ENCODE measurements at regions not wholly inside any gene's neighbourhood (a gene's known extent, or its start where the extent isn't known, plus 50 kb on each side); places are given as distances from the start of the nearest gene placed in this dataset.

- H3K36me3 ChIP-seq (replicated peaks in 1 of 2; ENCODE audit: control insufficient read depth in 1 of 2, insufficient read depth in 2 of 2, low read length in 2 of 2) = no peaks in the 10 kb centered on the region
- DNase-seq (ENCODE audit: low spot score) (no peak), ATAC-seq (no peak), FAIRE-seq (no peak)
- no peak overlapping the region for H2AFZ ChIP-seq (ENCODE audit: low read length)
- intact Hi-C loops (cut with micrococcal nuclease; ENCODE audit: unreplicated experiment) (no loop called here), in situ Hi-C loops (cut with HindIII; ENCODE audit: extremely low pct_ligation_motif_present, low pct_unique_long_range_greater_than_20kb) (no loop called here)
- ChIA-PET CTCF (ENCODE audit: low intra/inter-chr PET ratio, low total read pairs) (no interaction called here), POLR2A (no interaction called here)
- 1% methylated on average over 2 of the region's 2 CpGs for WGBS (ENCODE audit: low lambda C conversion rate)
- H3K4me1 ChIP-seq (ENCODE audit: insufficient read depth, low read length) = no peaks in the 10 kb centered on the region
- H3K27me3 ChIP-seq (ENCODE audit: control insufficient read depth in 1 of 2, insufficient read depth in 2 of 2, low read length in 2 of 2) = no peaks in the 10 kb centered on the region
- H3K9ac ChIP-seq (ENCODE audit: insufficient read depth, low read depth, low read length) = no peak overlapping the region
- H3K27ac ChIP-seq (ENCODE audit: extremely low read length, insufficient read depth, low read length) = no peak overlapping the region
- H3K4me2 ChIP-seq (ENCODE audit: low read depth, low read length) = no peak overlapping the region
- 0 out of 6 replicates have a peak overlapping the region, but pooled peaks of 1 of the 3 experiments have one; percentile 16 for H3K4me3 ChIP-seq (replicated peaks in 1 of 3; ENCODE audit: insufficient read depth in 1 of 3, low read depth in 2 of 3, low read length in 3 of 3)
- no peaks in the 10 kb centered on the region for H4K20me1 ChIP-seq (ENCODE audit: insufficient read depth, low read length)
- BruUV-seq (replicated peaks) = no TSS peak
- no peaks in the 10 kb centered on the region for H3K79me2 ChIP-seq (ENCODE audit: insufficient read depth, low read length)
- peaks cover 27% of the 10 kb centered on the region for H3K9me3 ChIP-seq (ENCODE audit: low read length)
- TF ChIP-seq FUBP1 (CRISPR knock-in tag; IDR thresholded peaks at IDR 0.05; ENCODE audit: borderline replicate concordance) (no peak), MYNN (CRISPR knock-in tag; IDR thresholded peaks at IDR 0.05; ENCODE audit: low read depth) (no peak), ZNF503 (CRISPR knock-in tag; IDR thresholded peaks at IDR 0.05) (no peak), MYC (CRISPR knock-in tag; IDR thresholded peaks at IDR 0.05; ENCODE audit: borderline replicate concordance) (no peak), ATRX (CRISPR knock-in tag; IDR thresholded peaks at IDR 0.05; ENCODE audit: borderline replicate concordance) (no peak), NR2F1 (CRISPR knock-in tag; IDR thresholded peaks at IDR 0.05) (no peak), MED1 (CRISPR knock-in tag; IDR thresholded peaks at IDR 0.05) (no peak), ZHX2 (IDR thresholded peaks at IDR 0.05; ENCODE audit: low read depth) (no peak), ZHX2 (CRISPR knock-in tag; IDR thresholded peaks at IDR 0.05; ENCODE audit: borderline replicate concordance) (no peak), ZNF17 (CRISPR knock-in tag; IDR thresholded peaks at IDR 0.05) (no peak), ZXDC (CRISPR knock-in tag; IDR thresholded peaks at IDR 0.05) (no peak)
These were observed 387.1 kb upstream of the IZUMO3 start for GRCh38 chr9:24932785-24933184.

Data from HepG2 (cell line).